IMR-90 (cell line): ENCODE measurements at regions not wholly inside any gene's neighbourhood (a gene's known extent, or its start where the extent isn't known, plus 50 kb on each side); places are given as distances from the start of the nearest gene placed in this dataset.

Experiments
- ATAC-seq: fragments of 200-7000 bp; cut with Tn5 transposase; 2 replicates; pipeline ENCODE4 v1.9.1; 2020; ENCODE audit warnings: low read depth, mild to moderate bottlenecking, moderate library complexity
- BruUV-seq: library from RNA; stranded (reverse); fragments of 400-500 nt; replicated peaks from 2 replicates; lab custom pipeline; 2021; lab: Mats Ljungman, UMichigan
- CTCF ChIA-PET: fragments of 300-600 bp; formaldehyde crosslinking; extraction: SDS; loops from one replicate; lab custom pipeline; 2021; ENCODE audit warnings: antibody characterized with exemption; lab: Yijun Ruan, JAX
- POLR2A ChIA-PET: fragments of 300-600 bp; sonication (Branson Sonifier 250); formaldehyde crosslinking; loops from one replicate; lab custom pipeline; 2022; ENCODE audit warnings: antibody characterized with exemption; ENCODE audit not compliant: unreplicated experiment; lab: Charles Lee
- DNase-seq: peaks from one replicate; pipeline ENCODE4 v3.0.0; 2013
- H2AFZ ChIP-seq: replicated peaks from 2 replicates; pipeline ENCODE3; 2013; ENCODE audit warnings: low read length, mild to moderate bottlenecking; ENCODE audit not compliant: poor library complexity
- H2AK5ac ChIP-seq: 2 replicates; pipeline ENCODE4 v1.6.1; 2013; ENCODE audit warnings: low read depth, low read length, inconsistent platforms
- H2AK9ac ChIP-seq: replicated peaks from 2 replicates; pipeline ENCODE3; 2013; ENCODE audit warnings: mild to moderate bottlenecking, low read depth, low read length, moderate library complexity; ENCODE audit not compliant: poor library complexity
- H2BK120ac ChIP-seq: 2 replicates; pipeline ENCODE4 v1.6.1; 2013; ENCODE audit warnings: low read depth, low read length, inconsistent platforms
- H2BK15ac ChIP-seq: 3 replicates; pipeline ENCODE4 v1.6.1; 2013; ENCODE audit warnings: low read depth, low read length, inconsistent platforms
- H2BK20ac ChIP-seq: 2 replicates; pipeline ENCODE4 v1.6.1; 2013; ENCODE audit warnings: low read depth, mild to moderate bottlenecking, inconsistent platforms, low read length, moderate library complexity
- H2BK5ac ChIP-seq: 2 replicates; pipeline ENCODE4 v1.6.1; 2013; ENCODE audit warnings: mild to moderate bottlenecking, low read depth, low read length, inconsistent platforms; ENCODE audit not compliant: poor library complexity, severe bottlenecking
- H3K14ac ChIP-seq: replicated peaks from 2 replicates; pipeline ENCODE4 v1.6.1; 2013; ENCODE audit warnings: low read depth, low read length, inconsistent platforms
- H3K18ac ChIP-seq: 2 replicates; pipeline ENCODE4 v1.6.1; 2013; ENCODE audit warnings: low read depth, low read length, control low read depth
- H3K23ac ChIP-seq: 2 replicates; pipeline ENCODE4 v1.6.1; 2013; ENCODE audit warnings: low read depth, low read length, inconsistent platforms
- H3K27ac ChIP-seq: 2 replicates; pipeline ENCODE4 v1.5.1; 2013; ENCODE audit warnings: mild to moderate bottlenecking, control low read depth, low read length; ENCODE audit not compliant: insufficient read depth
- H3K27me3 ChIP-seq: 2 replicates; pipeline ENCODE4 v1.6.1; 2013; ENCODE audit warnings: low read length; ENCODE audit not compliant: control insufficient read depth, insufficient read depth
- H3K36me3 ChIP-seq: 2 replicates; pipeline ENCODE4 v1.6.1; 2013; ENCODE audit warnings: low read length, mixed read lengths; ENCODE audit not compliant: control insufficient read depth, insufficient read depth
- H3K4ac ChIP-seq: 2 replicates; pipeline ENCODE4 v1.6.1; 2013; ENCODE audit warnings: low read depth, low read length, inconsistent platforms
- H3K4me1 ChIP-seq: 2 replicates; pipeline ENCODE4 v1.6.1; 2013; ENCODE audit warnings: low read length, mixed read lengths; ENCODE audit not compliant: control insufficient read depth, insufficient read depth
- H3K4me2 ChIP-seq: 2 replicates; pipeline ENCODE4 v1.6.1; 2013; ENCODE audit warnings: low read depth, mild to moderate bottlenecking, control low read depth, low read length, moderate library complexity
- H3K4me3 ChIP-seq: 2 replicates; pipeline ENCODE4 v1.5.1; 2013; ENCODE audit warnings: low read depth, mild to moderate bottlenecking, control low read depth, low read length, moderate library complexity; ENCODE audit not compliant: insufficient read depth
- H3K56ac ChIP-seq: 2 replicates; pipeline ENCODE4 v1.6.1; 2013; ENCODE audit warnings: low read length, inconsistent platforms; ENCODE audit not compliant: insufficient read depth; ENCODE audit errors: extremely low read depth
- H3K79me1 ChIP-seq, 2 experiments: 2 replicates each; pipeline ENCODE4 v1.6.1; 2013; ENCODE audit warnings: low read length in 2 of 2, inconsistent platforms in 1 of 2, low read depth in 1 of 2
- H3K9ac ChIP-seq: 2 replicates; pipeline ENCODE4 v1.6.1; 2013; ENCODE audit warnings: low read depth, low read length, control low read depth
- H3K9me1 ChIP-seq: 2 replicates; pipeline ENCODE4 v1.6.1; 2013; ENCODE audit warnings: low read length, inconsistent platforms; ENCODE audit not compliant: insufficient read depth
- H3K9me3 ChIP-seq: 2 replicates; pipeline ENCODE4 v1.6.1; 2013; ENCODE audit warnings: low read length; ENCODE audit not compliant: control insufficient read depth, insufficient read depth
- H4K20me1 ChIP-seq: 2 replicates; pipeline ENCODE4 v1.6.1; 2013; ENCODE audit warnings: low read length, inconsistent platforms; ENCODE audit not compliant: insufficient read depth
- H4K5ac ChIP-seq: 2 replicates; pipeline ENCODE4 v1.6.1; 2013; ENCODE audit warnings: mild to moderate bottlenecking, low read depth, low read length, control low read depth
- H4K8ac ChIP-seq, 2 experiments: 2 replicates each; pipeline ENCODE4 v1.6.1; 2013; ENCODE audit warnings: low read depth in 2 of 2, low read length in 2 of 2, control low read depth in 1 of 2, inconsistent platforms in 1 of 2
- H4K91ac ChIP-seq: 2 replicates; pipeline ENCODE4 v1.6.1; 2013; ENCODE audit warnings: low read depth, low read length, inconsistent platforms; ENCODE audit not compliant: insufficient read depth
- BHLHE40 ChIP-seq: fragments of 150-350 bp; IDR thresholded peaks from 2 replicates; pipeline ENCODE4 v1.6.1; 2016; ENCODE audit warnings: mild to moderate bottlenecking, low read depth, low read length
- CEBPB ChIP-seq: IDR thresholded peaks from 2 replicates; pipeline ENCODE4 v1.6.1; 2012; ENCODE audit warnings: low read depth, low read length, improper control_type of control experiment
- CHD1 ChIP-seq: IDR thresholded peaks from 2 replicates; pipeline ENCODE4 v1.6.1; 2012; ENCODE audit warnings: low read depth, low read length, improper control_type of control experiment
- FOS ChIP-seq: fragments of 150-350 bp; IDR thresholded peaks from 2 replicates; pipeline ENCODE4 v1.6.1; 2016; ENCODE audit warnings: low read depth, low read length
- MAFK ChIP-seq: IDR thresholded peaks from 2 replicates; pipeline ENCODE4 v1.6.1; 2012; ENCODE audit warnings: low read depth, low read length, improper control_type of control experiment
- MAZ ChIP-seq: IDR thresholded peaks from 2 replicates; pipeline ENCODE4 v1.6.1; 2012; ENCODE audit warnings: low read depth, mild to moderate bottlenecking, low read length, improper control_type of control experiment, moderate library complexity, borderline replicate concordance
- MXI1 ChIP-seq: IDR thresholded peaks from 2 replicates; pipeline ENCODE4 v1.6.1; 2012; ENCODE audit warnings: low read depth, mild to moderate bottlenecking, low read length, moderate library complexity, borderline replicate concordance
- NFE2L2 ChIP-seq: fragments of 150-350 bp; IDR thresholded peaks from 2 replicates; pipeline ENCODE4 v1.6.1; 2016; ENCODE audit warnings: low read depth, mild to moderate bottlenecking, low read length
- POLR2A ChIP-seq: IDR thresholded peaks from 2 replicates; pipeline ENCODE4 v1.6.1; 2012; ENCODE audit warnings: mild to moderate bottlenecking, low read depth, low read length
- RAD21 ChIP-seq: IDR thresholded peaks from 2 replicates; pipeline ENCODE4 v1.6.1; 2012; ENCODE audit warnings: low read length, improper control_type of control experiment
- RCOR1 ChIP-seq: IDR thresholded peaks from 2 replicates; pipeline ENCODE4 v1.6.1; 2012; ENCODE audit warnings: mild to moderate bottlenecking, low read length, improper control_type of control experiment; ENCODE audit not compliant: insufficient replicate concordance
- RFX5 ChIP-seq: IDR thresholded peaks from 2 replicates; pipeline ENCODE4 v1.8.0; 2012; ENCODE audit warnings: low read depth, mild to moderate bottlenecking, low read length, moderate library complexity
- SMC3 ChIP-seq: fragments of 150-350 bp; IDR thresholded peaks from 2 replicates; pipeline ENCODE4 v1.6.1; 2016; ENCODE audit warnings: low read depth, mild to moderate bottlenecking, antibody characterized with exemption, low read length, moderate library complexity
- WGBS, 2 experiments: methylation state at CpG; one replicate each; pipeline versions ENCODE4 v1.1.5 to v1.1.7; 2013; ENCODE audit warnings: missing lambda C conversion rate in 2 of 2; ENCODE audit not compliant: insufficient read length in 1 of 2; ENCODE audit errors: extremely low coverage in 2 of 2; 5-methylcytosine and 5-hydroxymethylcytosine counted together
- dilution Hi-C: fragments of 300-500 bp; cut with HindIII; formaldehyde crosslinking; loops from one replicate; pipeline ENCODE4 v1.14.3; 2018; ENCODE audit warnings: low sequenced_read_pairs; ENCODE audit not compliant: unreplicated experiment
- in situ Hi-C: fragments of 300-500 bp; cut with MboI; formaldehyde crosslinking; loops from 3 replicates; pipeline ENCODE4 v1.14.3; 2019; ENCODE audit warnings: low sequenced_read_pairs, inconsistent platforms, mixed read lengths
- intact Hi-C: fragments of 100-400 bp; cut with micrococcal nuclease; formaldehyde crosslinking; loops from 2 replicates; pipeline ENCODE4 v1.10.0; 2022
- TF ChIP-seq, protein P1 (sequence below): fragments of 150-350 bp; IDR thresholded peaks from 2 replicates; pipeline ENCODE4 v1.6.1; 2017; ENCODE audit warnings: mild to moderate bottlenecking, antibody characterized with exemption, low read length, low read depth
- TF ChIP-seq, protein P2 (sequence below): conservative IDR thresholded peaks from 2 replicates; pipeline ENCODE4 v1.5.1; 2012; ENCODE audit warnings: mild to moderate bottlenecking, low read depth, low read length, improper control_type of control experiment
- TF ChIP-seq, protein P3 (sequence below): fragments of 150-350 bp; IDR thresholded peaks from 2 replicates; pipeline ENCODE4 v1.6.1; 2016; ENCODE audit warnings: low read depth, mild to moderate bottlenecking, low read length, moderate library complexity, borderline replicate concordance

DNA sequence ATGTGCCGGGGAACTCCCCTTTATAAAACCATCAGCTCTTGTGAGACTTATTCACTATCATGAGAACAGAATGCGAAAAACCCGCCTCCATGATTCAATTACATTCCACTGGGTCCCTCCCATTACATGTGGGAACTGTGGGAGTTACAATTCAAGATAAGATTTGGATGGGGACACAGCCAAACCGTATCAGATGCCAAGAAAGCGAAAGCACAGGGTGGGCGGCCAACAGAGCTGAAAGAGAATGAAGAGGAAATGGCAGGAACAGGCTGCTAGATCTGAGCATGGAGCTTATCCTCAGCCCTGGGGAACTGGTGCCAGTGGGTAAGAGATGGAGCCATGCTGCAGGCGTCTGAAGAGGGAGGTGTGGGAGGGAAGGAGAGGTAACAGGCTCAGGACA is 117.7 kb upstream of the PNPLA4 start:
- TF ChIP-seq MAFK (no peak), CHD1 (no peak), RFX5 (no peak), POLR2A (no peak), MAZ (no peak), RCOR1 (no peak), BHLHE40 (no peak), SMC3 (no peak), FOS (no peak), MXI1 (no peak), NFE2L2 (no peak), RAD21 (no peak), CEBPB (no peak)
- TF ChIP-seq, protein P1, sequence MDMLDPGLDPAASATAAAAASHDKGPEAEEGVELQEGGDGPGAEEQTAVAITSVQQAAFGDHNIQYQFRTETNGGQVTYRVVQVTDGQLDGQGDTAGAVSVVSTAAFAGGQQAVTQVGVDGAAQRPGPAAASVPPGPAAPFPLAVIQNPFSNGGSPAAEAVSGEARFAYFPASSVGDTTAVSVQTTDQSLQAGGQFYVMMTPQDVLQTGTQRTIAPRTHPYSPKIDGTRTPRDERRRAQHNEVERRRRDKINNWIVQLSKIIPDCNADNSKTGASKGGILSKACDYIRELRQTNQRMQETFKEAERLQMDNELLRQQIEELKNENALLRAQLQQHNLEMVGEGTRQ, result no peak
- TF ChIP-seq, protein P2, sequence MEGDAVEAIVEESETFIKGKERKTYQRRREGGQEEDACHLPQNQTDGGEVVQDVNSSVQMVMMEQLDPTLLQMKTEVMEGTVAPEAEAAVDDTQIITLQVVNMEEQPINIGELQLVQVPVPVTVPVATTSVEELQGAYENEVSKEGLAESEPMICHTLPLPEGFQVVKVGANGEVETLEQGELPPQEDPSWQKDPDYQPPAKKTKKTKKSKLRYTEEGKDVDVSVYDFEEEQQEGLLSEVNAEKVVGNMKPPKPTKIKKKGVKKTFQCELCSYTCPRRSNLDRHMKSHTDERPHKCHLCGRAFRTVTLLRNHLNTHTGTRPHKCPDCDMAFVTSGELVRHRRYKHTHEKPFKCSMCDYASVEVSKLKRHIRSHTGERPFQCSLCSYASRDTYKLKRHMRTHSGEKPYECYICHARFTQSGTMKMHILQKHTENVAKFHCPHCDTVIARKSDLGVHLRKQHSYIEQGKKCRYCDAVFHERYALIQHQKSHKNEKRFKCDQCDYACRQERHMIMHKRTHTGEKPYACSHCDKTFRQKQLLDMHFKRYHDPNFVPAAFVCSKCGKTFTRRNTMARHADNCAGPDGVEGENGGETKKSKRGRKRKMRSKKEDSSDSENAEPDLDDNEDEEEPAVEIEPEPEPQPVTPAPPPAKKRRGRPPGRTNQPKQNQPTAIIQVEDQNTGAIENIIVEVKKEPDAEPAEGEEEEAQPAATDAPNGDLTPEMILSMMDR, result no peak
- TF ChIP-seq, protein P3, sequence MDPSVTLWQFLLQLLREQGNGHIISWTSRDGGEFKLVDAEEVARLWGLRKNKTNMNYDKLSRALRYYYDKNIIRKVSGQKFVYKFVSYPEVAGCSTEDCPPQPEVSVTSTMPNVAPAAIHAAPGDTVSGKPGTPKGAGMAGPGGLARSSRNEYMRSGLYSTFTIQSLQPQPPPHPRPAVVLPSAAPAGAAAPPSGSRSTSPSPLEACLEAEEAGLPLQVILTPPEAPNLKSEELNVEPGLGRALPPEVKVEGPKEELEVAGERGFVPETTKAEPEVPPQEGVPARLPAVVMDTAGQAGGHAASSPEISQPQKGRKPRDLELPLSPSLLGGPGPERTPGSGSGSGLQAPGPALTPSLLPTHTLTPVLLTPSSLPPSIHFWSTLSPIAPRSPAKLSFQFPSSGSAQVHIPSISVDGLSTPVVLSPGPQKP, result no peak
- Histone ChIP-seq H3K4me2 (no peak overlapping the region), H2AK9ac (no peak overlapping the region), H3K9me1 (no peaks in the 10 kb centered on the region), H4K5ac (no peak overlapping the region), H2BK20ac (no peak overlapping the region), H3K9ac (no peak overlapping the region), H3K18ac (no peak overlapping the region), H3K9me3 (no peaks in the 10 kb centered on the region), H3K56ac (no peak overlapping the region), H2AK5ac (no peak overlapping the region), H3K27me3 (no peaks in the 10 kb centered on the region), H4K8ac (no peak overlapping the region), H4K20me1 (no peaks in the 10 kb centered on the region), H3K79me1 (no peaks in the 10 kb centered on the region), H3K27ac (no peak overlapping the region), H2BK120ac (no peak overlapping the region), H2BK15ac (no peak overlapping the region), H2BK5ac (no peak overlapping the region), H4K91ac (no peak overlapping the region), H3K36me3 (no peaks in the 10 kb centered on the region), H3K4me3 (no peak overlapping the region), H3K4ac (no peak overlapping the region), H3K4me1 (no peaks in the 10 kb centered on the region), H3K23ac (no peak overlapping the region), H2AFZ (peak overlapping the region; percentile 33), H3K14ac (no peak overlapping the region)
- CTCF ChIA-PET, result no interaction called here
- POLR2A ChIA-PET, result no interaction called here
- WGBS, 2 experiments, result 20% methylated on average over 2 of the region's 7 CpGs; no CpG with 5 or more reads in 1 of the 2 experiments
- intact Hi-C loops, result no loop called here
- dilution Hi-C loops, result no loop called here
- in situ Hi-C loops, result no loop called here
- no peak for DNase-seq
- BruUV-seq, result no TSS peak
- ATAC-seq, result no peak
